GM13977 (cell line): ENCODE measurements at regions not wholly inside any gene's neighbourhood (a gene's known extent, or its start where the extent isn't known, plus 50 kb on each side); places are given as distances from the start of the nearest gene placed in this dataset.

Experiments used
- DNase-seq: peaks from one replicate; pipeline ENCODE4 v3.0.0; 2012; ENCODE audit warnings: low spot score
- CTCF ChIP-seq: IDR thresholded peaks from 2 replicates; pipeline ENCODE4 v1.5.1; 2012; ENCODE audit warnings: mild to moderate bottlenecking, control low read depth; ENCODE audit not compliant: insufficient read depth; ENCODE audit errors: extremely low read depth, missing control alignments
- in situ Hi-C: fragments of 300-500 bp; cut with MboI; formaldehyde crosslinking; loops from one replicate; pipeline ENCODE4 v1.12.0; 2022; ENCODE audit warnings: low sequenced_read_pairs, low pct_unique_long_range_greater_than_20kb, mixed read lengths, inconsistent platforms; ENCODE audit not compliant: unreplicated experiment

- no peak for TF ChIP-seq CTCF
- no peak for DNase-seq
- in situ Hi-C loops: no loop called here
These were observed 102.0 kb upstream of the FAM20C start for GRCh38 chr7:90111-91063.

GRCh38 chr7:91396-92175 lies 100.8 kb upstream of the FAM20C start:
- TF ChIP-seq CTCF: no peak

GRCh38 chr7:92231-92674 lies 100.1 kb upstream of the FAM20C start:
- in situ Hi-C loops: no loop called here
- no peak for DNase-seq
- TF ChIP-seq CTCF: no peak

More at GRCh38 chr7:91396-92175, 100.8 kb upstream of the FAM20C start:
- DNase-seq: no peak
- in situ Hi-C loops: no loop called here

GRCh38 chr7:92888-93672 lies 99.3 kb upstream of the FAM20C start:
- no peak for DNase-seq
- in situ Hi-C loops: no loop called here

GRCh38 chr7:94251-94801 lies 98.0 kb upstream of the FAM20C start:
- in situ Hi-C loops: no loop called here

More at GRCh38 chr7:92888-93672, 99.3 kb upstream of the FAM20C start:
- no peak for TF ChIP-seq CTCF

More at GRCh38 chr7:94251-94801, 98.0 kb upstream of the FAM20C start:
- no peak for TF ChIP-seq CTCF
- no peak for DNase-seq
